Breast epithelium (tissue), 4 donors: ENCODE measurements at regions not wholly inside any gene's neighbourhood (a gene's known extent, or its start where the extent isn't known, plus 50 kb on each side); places are given as distances from the start of the nearest gene placed in this dataset.
A peak's percentile ranks its signal among the peaks of the same experiment; 100 is the strongest.

Experiments
- DNase-seq, 2 donors: peaks; one replicate each; pipeline ENCODE4 v3.0.0-alpha.2; 2019; ENCODE audit warnings: low spot score in 2 of 2
- H3K27ac ChIP-seq, 2 donors: fragments of 200-600 bp; sonication (generic) in 1 of 2; one replicate each; pipeline ENCODE4 v1.5.1; 2016 to 2019; ENCODE audit warnings: mild to moderate bottlenecking in 1 of 2
- H3K27me3 ChIP-seq, 2 donors: fragments of 200-600 bp; sonication (generic) in 1 of 2; one replicate each; pipeline versions ENCODE4 v1.5.1 to v1.6.0; 2017 to 2019; ENCODE audit warnings: control low read depth in 1 of 2, mild to moderate bottlenecking in 1 of 2
- H3K36me3 ChIP-seq: fragments of 200-600 bp; one replicate; pipeline ENCODE4 v1.5.1; 2019
- H3K4me1 ChIP-seq, 2 donors: fragments of 200-600 bp; sonication (generic); one replicate each; pipeline ENCODE4 v1.5.1; 2016 to 2019; ENCODE audit warnings: control low read depth in 1 of 2
- H3K4me3 ChIP-seq, 3 donors: fragments of 200-600 bp; sonication (generic); 1 replicate in 2 of 3; 2 replicates in 1 of 3; pipeline ENCODE4 v1.5.1; 2016 to 2019; ENCODE audit warnings: mild to moderate bottlenecking in 3 of 3, moderate library complexity in 2 of 3
- H3K9me3 ChIP-seq, 2 donors: fragments of 200-600 bp; sonication (generic) in 1 of 2; one replicate each; pipeline ENCODE4 v1.5.1; 2016 to 2019; ENCODE audit warnings: control low read depth in 1 of 2
- CTCF ChIP-seq, 3 donors: fragments of 450-650 bp; IDR thresholded peaks; one replicate each; pipeline ENCODE4 v1.5.1; 2016 to 2017; ENCODE audit warnings: antibody characterized with exemption in 3 of 3, mild to moderate bottlenecking in 3 of 3, moderate library complexity in 3 of 3
- POLR2A ChIP-seq: fragments of 450-650 bp; IDR thresholded peaks from one replicate; pipeline ENCODE4 v1.6.1; 2016; ENCODE audit warnings: antibody characterized with exemption, mild to moderate bottlenecking, moderate library complexity
- POLR2AphosphoS5 ChIP-seq, 3 donors: sonication (generic); formaldehyde crosslinking; IDR thresholded peaks; one replicate each; pipeline ENCODE4 v1.6.1; 2017; ENCODE audit warnings: antibody characterized with exemption in 3 of 3
- intact Hi-C: fragments of 100-400 bp; cut with DNase I; formaldehyde crosslinking; loops from one replicate; pipeline ENCODE4 v1.15.1; 2023; ENCODE audit warnings: low total_unique reads

DNA sequence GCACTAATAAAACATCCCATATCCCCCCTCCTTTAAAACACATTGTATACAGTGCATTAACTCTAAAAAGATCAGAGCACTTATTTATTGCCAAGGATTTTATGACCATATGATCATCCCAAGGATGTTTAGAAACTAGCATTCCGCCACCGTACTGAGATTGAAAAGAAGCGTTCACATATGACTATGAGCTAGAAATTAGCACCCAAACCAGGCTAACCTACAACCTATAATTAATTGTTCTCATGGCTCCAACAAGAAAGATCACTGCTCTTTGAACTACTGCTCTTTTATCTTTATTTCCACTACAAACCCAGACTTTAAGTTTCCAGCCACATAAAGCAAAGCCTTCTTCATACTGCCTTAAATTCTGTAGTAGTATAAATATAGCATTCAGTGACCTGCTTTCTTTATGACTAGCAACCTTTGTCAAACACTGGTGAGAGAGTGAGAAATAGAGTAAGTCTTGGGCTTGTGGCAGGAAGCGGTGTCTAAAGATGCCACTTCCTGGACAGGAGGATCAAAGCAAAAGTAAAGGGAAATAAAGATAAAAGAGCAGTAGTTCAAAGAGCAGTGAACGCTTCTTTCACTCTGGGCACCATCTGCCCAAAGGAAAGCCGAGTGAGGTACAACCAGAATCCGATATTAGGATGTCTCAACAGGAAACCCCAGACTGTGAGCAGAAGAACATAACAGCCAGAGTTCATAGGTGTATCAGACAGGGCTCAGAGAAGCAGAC, 151.1 kb upstream of the ERCC6L2 start:
- Histone ChIP-seq H3K4me1 (no peaks in the 10 kb centered on the region), H3K9me3 (no peaks in the 10 kb centered on the region), H3K4me3 (no peak overlapping the region), H3K36me3 (no peaks in the 10 kb centered on the region), H3K27me3 (no peaks in the 10 kb centered on the region), H3K27ac (no peak overlapping the region)
- DNase-seq: peak in 1 of 2 donors; percentile 17
- TF ChIP-seq POLR2AphosphoS5 (IDR thresholded peaks at IDR 0.05) (no peak), CTCF (IDR thresholded peaks at IDR 0.05) (no peak), POLR2A (no peak)
- intact Hi-C loops: no loop called here

GRCh38 chr9:95722141-95722540, 153.3 kb upstream of the ERCC6L2 start:
- intact Hi-C loops: no loop called here

GRCh38 chr9:95721061-95721531, 154.4 kb upstream of the ERCC6L2 start:
- H3K36me3 ChIP-seq: no peaks in the 10 kb centered on the region
- intact Hi-C loops: no loop called here

More at GRCh38 chr9:95722141-95722540, 153.3 kb upstream of the ERCC6L2 start:
- Histone ChIP-seq H3K27ac (no peak overlapping the region), H3K4me1 (no peaks in the 10 kb centered on the region), H3K27me3 (no peaks in the 10 kb centered on the region), H3K36me3 (no peaks in the 10 kb centered on the region), H3K9me3 (no peaks in the 10 kb centered on the region), H3K4me3 (no peak overlapping the region)
- DNase-seq: no peak
- TF ChIP-seq POLR2A (no peak), CTCF (IDR thresholded peaks at IDR 0.05) (no peak)

GRCh38 chr9:95720496-95720895, 155.0 kb upstream of the ERCC6L2 start:
- H3K9me3 ChIP-seq: no peaks in the 10 kb centered on the region
- H3K4me3 ChIP-seq: no peak overlapping the region
- intact Hi-C loops: no loop called here
- no peak for DNase-seq
- H3K36me3 ChIP-seq: no peaks in the 10 kb centered on the region
- H3K27ac ChIP-seq: no peak overlapping the region
- no peaks in the 10 kb centered on the region for H3K4me1 ChIP-seq
- no peaks in the 10 kb centered on the region for H3K27me3 ChIP-seq
- TF ChIP-seq CTCF (IDR thresholded peaks at IDR 0.05) (no peak), POLR2AphosphoS5 (IDR thresholded peaks at IDR 0.05) (no peak), POLR2A (no peak)

More at GRCh38 chr9:95721061-95721531, 154.4 kb upstream of the ERCC6L2 start:
- H3K4me1 ChIP-seq: no peaks in the 10 kb centered on the region
- no peak overlapping the region for H3K4me3 ChIP-seq
- DNase-seq: no peak
- H3K27me3 ChIP-seq: no peaks in the 10 kb centered on the region
- no peaks in the 10 kb centered on the region for H3K9me3 ChIP-seq
- no peak overlapping the region for H3K27ac ChIP-seq
- TF ChIP-seq POLR2A (no peak), POLR2AphosphoS5 (IDR thresholded peaks at IDR 0.05) (no peak), CTCF (IDR thresholded peaks at IDR 0.05) (no peak)

GRCh38 chr9:95719354-95719753, 156.1 kb upstream of the ERCC6L2 start:
- no peak for DNase-seq
- H3K36me3 ChIP-seq: no peaks in the 10 kb centered on the region
- no peak overlapping the region for H3K4me3 ChIP-seq
- H3K9me3 ChIP-seq: no peaks in the 10 kb centered on the region
- no peaks in the 10 kb centered on the region for H3K4me1 ChIP-seq
- no peak overlapping the region for H3K27ac ChIP-seq
- no peak for TF ChIP-seq POLR2AphosphoS5 (IDR thresholded peaks at IDR 0.05)
- no peak for TF ChIP-seq POLR2A
- intact Hi-C loops: loop anchor here (5.0 kb wide), 1 partner anchor 1883 kb away; no protein-coding TSS in a partner anchor
- no peaks in the 10 kb centered on the region for H3K27me3 ChIP-seq
